K562 (cell line): ENCODE measurements at regions not wholly inside any gene's neighbourhood (a gene's known extent, or its start where the extent isn't known, plus 50 kb on each side); places are given as distances from the start of the nearest gene placed in this dataset.

ENCODE experiments used
- ATAC-seq: fragments of 200-7000 bp; cut with Tn5 transposase; 3 replicates; pipeline ENCODE4 v1.9.1; 2020; ENCODE audit warnings: moderate library complexity
- BruUV-seq: library from RNA; stranded (reverse); fragments of 400-500 nt; replicated peaks from 2 replicates; lab custom pipeline; 2021; lab: Mats Ljungman, UMichigan
- CTCF ChIA-PET: fragments of 300-600 bp; formaldehyde crosslinking; extraction: SDS; loops from one replicate; lab custom pipeline; 2021; ENCODE audit warnings: low intra/inter-chr PET ratio; lab: Yijun Ruan, JAX
- POLR2A ChIA-PET: fragments of 300-600, 350-650 bp; sonication (Branson Sonifier 250); formaldehyde crosslinking; extraction: SDS; loops from one replicate; lab custom pipeline; 2021; ENCODE audit warnings: antibody characterized with exemption, inconsistent platforms; lab: Yijun Ruan, JAX
- DNase-seq, 4 experiments: peaks; one replicate each; pipeline versions ENCODE4 v3.0.0 to v3.0.0-alpha.2; 2011 to 2018; ENCODE audit warnings: low spot score in 3 of 4, mixed read lengths in 3 of 4; ENCODE audit errors: extremely low read depth in 1 of 4
- FAIRE-seq: peaks from 2 replicates; lab custom pipeline; 2011; peaks lifted over from hg19 to GRCh38; lab: Jason Lieb, UNC
- H2AFZ ChIP-seq: 2 replicates; pipeline ENCODE4 v1.6.0; 2011; ENCODE audit warnings: low read depth, low read length, control low read depth, inconsistent platforms
- H3K27ac ChIP-seq: fragments of 200-600 bp; 3 replicates; pipeline ENCODE4 v1.8.0; 2011; ENCODE audit warnings: low read depth, mild to moderate bottlenecking, control low read depth, inconsistent platforms, low read length, moderate library complexity, mixed read lengths; ENCODE audit errors: extremely low read depth
- H3K27me3 ChIP-seq, 2 experiments: fragments of 300-600 bp in 1 of 2; 2 replicates in 1 of 2; 3 replicates in 1 of 2; pipeline versions ENCODE4 v1.6.0 to v1.8.0; 2011; ENCODE audit warnings: inconsistent platforms in 2 of 2, low read length in 2 of 2, mild to moderate bottlenecking in 1 of 2, mixed read lengths in 1 of 2, moderate library complexity in 1 of 2; ENCODE audit not compliant: control insufficient read depth in 2 of 2, insufficient read depth in 2 of 2
- H3K36me3 ChIP-seq: fragments of 300-600 bp; 3 replicates; pipeline ENCODE4 v1.8.0; 2011; ENCODE audit warnings: mild to moderate bottlenecking, low read length, inconsistent platforms; ENCODE audit not compliant: control insufficient read depth, insufficient read depth
- H3K4me1 ChIP-seq, 2 experiments: fragments of 200-600 bp in 1 of 2; replicated peaks in 1 of 2; 2 replicates in 1 of 2; 3 replicates in 1 of 2; pipeline versions ENCODE4 v1.5.1 to v1.8.0; 2011; ENCODE audit warnings: inconsistent platforms in 2 of 2, low read length in 2 of 2, mild to moderate bottlenecking in 1 of 2, mixed read lengths in 1 of 2, moderate library complexity in 1 of 2; ENCODE audit not compliant: control insufficient read depth in 2 of 2, insufficient read depth in 2 of 2
- H3K4me2 ChIP-seq: 2 replicates; pipeline ENCODE4 v1.6.1; 2011; ENCODE audit warnings: low read length, control low read depth, inconsistent platforms, mixed read lengths; ENCODE audit not compliant: insufficient read depth
- H3K4me3 ChIP-seq: fragments of 200-600 bp; sonication (generic), shearing (Covaris generic); 2 replicates; pipeline ENCODE4 v1.5.1; 2016; ENCODE audit warnings: control low read depth, inconsistent platforms
- H3K79me2 ChIP-seq: fragments of 200-600 bp; 3 replicates; pipeline ENCODE4 v1.8.0; 2011; ENCODE audit warnings: low read length, inconsistent platforms; ENCODE audit not compliant: control insufficient read depth, insufficient read depth
- H3K9ac ChIP-seq, 2 experiments: 2 replicates each; pipeline versions ENCODE4 v1.6.0 to v1.6.1; 2011; ENCODE audit warnings: low read depth in 2 of 2, low read length in 2 of 2, control low read depth in 1 of 2, inconsistent platforms in 1 of 2, mild to moderate bottlenecking in 1 of 2, mixed read lengths in 1 of 2; ENCODE audit not compliant: insufficient read depth in 1 of 2
- H3K9me1 ChIP-seq: one replicate; pipeline ENCODE4 v1.6.0; 2011; ENCODE audit warnings: inconsistent platforms, mild to moderate bottlenecking, low read length, moderate library complexity; ENCODE audit not compliant: control insufficient read depth, insufficient read depth
- H3K9me3 ChIP-seq: replicated peaks from 2 replicates; pipeline ENCODE4 v1.5.1; 2011; ENCODE audit warnings: low read depth, low read length, inconsistent platforms; ENCODE audit not compliant: control insufficient read depth, insufficient read depth
- H4K20me1 ChIP-seq: replicated peaks from 2 replicates; pipeline ENCODE4 v1.6.1; 2011; ENCODE audit warnings: low read length, inconsistent platforms, mixed read lengths; ENCODE audit not compliant: control insufficient read depth, insufficient read depth
- BACH1 ChIP-seq: fragments of 200-800 bp; sonication (Bioruptor generic); IDR thresholded peaks from 2 replicates; pipeline ENCODE4 v1.6.1; 2016; ENCODE audit warnings: missing genetic modification characterization, missing compliant biosample characterization
- BDP1 ChIP-seq: IDR thresholded peaks from 3 replicates; pipeline ENCODE4 v1.6.1; 2011; ENCODE audit not compliant: insufficient read length, insufficient read depth
- CREM ChIP-seq: IDR thresholded peaks from 2 replicates; pipeline ENCODE4 v1.6.1; 2014; ENCODE audit warnings: antibody characterized with exemption, low read depth
- DMBX1 ChIP-seq: fragments of 250-450 bp; sonication (Bioruptor Pico); IDR thresholded peaks from 2 replicates; pipeline ENCODE4 v1.8.0; 2022; ENCODE audit warnings: inconsistent platforms, mild to moderate bottlenecking, moderate library complexity, borderline replicate concordance
- FIP1L1 ChIP-seq: fragments of 200-400 bp; formaldehyde crosslinking; IDR thresholded peaks from 2 replicates; pipeline ENCODE4 v1.6.1; 2018; ENCODE audit warnings: mild to moderate bottlenecking, low read depth, low read length; ENCODE audit not compliant: poor library complexity, severe bottlenecking
- HNRNPLL ChIP-seq: fragments of 200-400 bp; formaldehyde crosslinking; IDR thresholded peaks from 2 replicates; pipeline ENCODE4 v1.6.1; 2017; ENCODE audit warnings: low read length, low read depth, mild to moderate bottlenecking; ENCODE audit not compliant: poor library complexity, severe bottlenecking
- MYNN ChIP-seq, 2 experiments: sonication (generic); formaldehyde crosslinking in 1 of 2; IDR thresholded peaks; 2 replicates each; pipeline versions ENCODE4 v1.5.0 to v1.6.1; 2016 to 2020; ENCODE audit warnings: antibody characterized with exemption in 1 of 2, missing genetic modification reagents in 1 of 2
- RBM39 ChIP-seq: fragments of 200-400 bp; formaldehyde crosslinking; optimal IDR thresholded peaks from 2 replicates; pipeline ENCODE3; 2018; ENCODE audit warnings: low read depth, low read length
- TAF1 ChIP-seq: IDR thresholded peaks from 2 replicates; pipeline ENCODE4 v1.6.1; 2011; ENCODE audit warnings: mild to moderate bottlenecking, low read length, moderate library complexity; ENCODE audit not compliant: insufficient read depth, control insufficient read depth, severe bottlenecking; ENCODE audit errors: extremely low read depth
- TGIF2 ChIP-seq: sonication (generic); formaldehyde crosslinking; IDR thresholded peaks from 2 replicates; pipeline ENCODE4 v1.8.1; 2022; ENCODE audit warnings: mild to moderate bottlenecking, missing genetic modification reagents, moderate library complexity
- TRIM28 ChIP-seq: fragments of 450-650 bp; IDR thresholded peaks from 2 replicates; pipeline ENCODE4 v1.6.1; 2017
- ZFP30 ChIP-seq: fragments of 250-450 bp; sonication (Bioruptor Pico); IDR thresholded peaks from 2 replicates; pipeline ENCODE4 v1.8.0; 2022; ENCODE audit warnings: moderate library complexity, mild to moderate bottlenecking, inconsistent platforms, borderline replicate concordance
- ZNF263 ChIP-seq: sonication (generic); formaldehyde crosslinking; IDR thresholded peaks from 2 replicates; pipeline ENCODE4 v1.8.0; 2022; ENCODE audit warnings: mild to moderate bottlenecking, missing genetic modification reagents, borderline replicate concordance
- ZNF551 ChIP-seq: fragments of 250-450 bp; sonication (Bioruptor Pico); IDR thresholded peaks from 2 replicates; pipeline ENCODE4 v1.5.0; 2021; ENCODE audit warnings: mild to moderate bottlenecking, moderate library complexity
- ZNF76 ChIP-seq: fragments of 250-450 bp; sonication (Bioruptor Pico); IDR thresholded peaks from 2 replicates; pipeline ENCODE4 v1.4.0; 2020; ENCODE audit warnings: mild to moderate bottlenecking, moderate library complexity, borderline replicate concordance
- WGBS: fragments of 100-300 bp; shearing (Covaris generic); methylation state at CpG from one replicate; pipeline ENCODE4 v1.1.6; 2016; ENCODE audit warnings: low coverage, mixed read lengths; ENCODE audit not compliant: insufficient coverage; ENCODE audit errors: missing lambda C conversion rate; 5-methylcytosine and 5-hydroxymethylcytosine counted together
- in situ Hi-C: fragments of 300-500 bp; cut with MboI; formaldehyde crosslinking; loops from 4 replicates; pipeline ENCODE4 v1.15.0; 2018; ENCODE audit warnings: inconsistent platforms, mixed read lengths
- intact Hi-C: fragments of 100-400 bp; cut with micrococcal nuclease; formaldehyde crosslinking; loops from 2 replicates; pipeline ENCODE4 v1.14.2; 2022
- TF ChIP-seq, protein P1 (sequence below): sonication (generic); formaldehyde crosslinking; IDR thresholded peaks from 2 replicates; pipeline ENCODE4 v1.8.1; 2023; ENCODE audit warnings: mild to moderate bottlenecking, missing genetic modification reagents
- TF ChIP-seq, protein P2 (sequence below): fragments of 200-400 bp; formaldehyde crosslinking; IDR thresholded peaks from 2 replicates; pipeline ENCODE4 v1.6.1; 2017; ENCODE audit warnings: mild to moderate bottlenecking, low read depth, low read length, moderate library complexity

DNA sequence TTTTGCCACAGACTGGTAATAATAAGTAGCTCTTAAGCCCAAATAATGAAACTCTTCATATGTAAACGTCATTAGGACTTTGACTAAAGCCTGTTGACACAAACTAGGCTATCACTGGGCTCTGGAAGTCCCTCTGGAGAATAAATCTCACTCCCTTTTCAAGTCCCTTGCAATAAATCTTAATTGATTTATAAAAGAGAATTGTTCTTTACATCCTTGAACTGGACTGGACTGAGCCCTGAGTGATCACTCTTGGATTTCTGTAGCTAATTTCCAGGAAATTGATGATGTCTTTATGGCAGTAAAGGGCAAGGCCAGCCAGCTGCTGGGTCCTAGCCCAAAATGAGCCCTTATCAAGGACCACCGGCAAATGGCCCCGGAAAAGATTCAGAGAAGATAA, 1162.7 kb downstream of the BCL11B start (continued):
- TF ChIP-seq TAF1 (no peak), CREM (no peak)
- TF ChIP-seq, all 486 proteins: peak for 0

DNA sequence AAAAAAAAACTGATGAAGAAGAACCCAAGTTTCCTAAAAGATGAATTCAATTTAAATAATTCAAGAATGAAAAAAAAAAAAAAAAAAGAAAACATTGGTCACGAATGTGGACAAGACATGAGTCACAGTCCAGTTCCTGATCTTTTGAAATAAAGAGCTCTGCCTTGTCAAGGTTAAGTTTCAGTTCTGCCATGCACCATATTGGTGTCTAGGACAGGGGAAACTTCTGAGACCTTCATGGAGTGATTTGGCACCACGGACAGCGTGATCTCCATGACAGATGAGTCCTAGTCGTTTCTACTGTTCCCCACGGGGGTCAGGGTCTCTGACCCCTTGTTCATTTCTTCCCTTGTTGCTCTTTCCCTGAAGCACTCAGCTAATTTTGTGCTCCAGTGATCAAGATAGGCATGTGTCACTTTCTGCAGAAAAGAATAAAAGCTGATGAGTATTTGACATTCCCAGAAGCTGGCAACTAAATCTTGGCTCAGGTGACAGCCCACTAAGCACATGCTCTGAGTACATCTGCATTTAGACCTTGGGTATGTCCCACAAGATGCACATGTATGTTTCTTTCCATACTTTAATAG, 1159.7 kb downstream of the BCL11B start:
- FAIRE-seq (no peak), DNase-seq (no peak), ATAC-seq (no peak)
- Histone ChIP-seq H3K79me2 (no peaks in the 10 kb centered on the region), H3K27ac (no peak overlapping the region), H3K9me1 (no peaks in the 10 kb centered on the region), H2AFZ (no peak overlapping the region), H3K4me2 (no peak overlapping the region), H3K4me3 (no peak overlapping the region), H3K9me3 (no peaks in the 10 kb centered on the region), H3K27me3 (no peaks in the 10 kb centered on the region), H3K36me3 (no peaks in the 10 kb centered on the region), H3K4me1 (no peaks in the 10 kb centered on the region), H4K20me1 (no peaks in the 10 kb centered on the region), H3K9ac (no peak overlapping the region)
- POLR2A ChIA-PET: interaction anchor here (0.7 kb wide), 1 partner anchor 39 kb away, joined by 3 read pairs; no protein-coding TSS in a partner anchor
- no TSS peak for BruUV-seq
- intact Hi-C loops: no loop called here
- in situ Hi-C loops: no loop called here
- WGBS: no CpG with 5 or more reads among the region's 5 CpGs
- CTCF ChIA-PET: no interaction called here
- TF ChIP-seq TRIM28 (no peak), ZNF263 (no peak), BACH1 (tag) (no peak), FIP1L1 (no peak), ZNF551 (CRISPR knock-in tag) (no peak), DMBX1 (CRISPR knock-in tag) (no peak), ZNF76 (CRISPR knock-in tag) (no peak), MYNN (IDR thresholded peaks at IDR 0.05) (no peak), MYNN (CRISPR knock-in tag; IDR thresholded peaks at IDR 0.05) (no peak), HNRNPLL (no peak), ZFP30 (no peak), TGIF2 (CRISPR knock-in tag) (no peak), BDP1 (no peak), RBM39 (no peak)
- TF ChIP-seq, protein P1, sequence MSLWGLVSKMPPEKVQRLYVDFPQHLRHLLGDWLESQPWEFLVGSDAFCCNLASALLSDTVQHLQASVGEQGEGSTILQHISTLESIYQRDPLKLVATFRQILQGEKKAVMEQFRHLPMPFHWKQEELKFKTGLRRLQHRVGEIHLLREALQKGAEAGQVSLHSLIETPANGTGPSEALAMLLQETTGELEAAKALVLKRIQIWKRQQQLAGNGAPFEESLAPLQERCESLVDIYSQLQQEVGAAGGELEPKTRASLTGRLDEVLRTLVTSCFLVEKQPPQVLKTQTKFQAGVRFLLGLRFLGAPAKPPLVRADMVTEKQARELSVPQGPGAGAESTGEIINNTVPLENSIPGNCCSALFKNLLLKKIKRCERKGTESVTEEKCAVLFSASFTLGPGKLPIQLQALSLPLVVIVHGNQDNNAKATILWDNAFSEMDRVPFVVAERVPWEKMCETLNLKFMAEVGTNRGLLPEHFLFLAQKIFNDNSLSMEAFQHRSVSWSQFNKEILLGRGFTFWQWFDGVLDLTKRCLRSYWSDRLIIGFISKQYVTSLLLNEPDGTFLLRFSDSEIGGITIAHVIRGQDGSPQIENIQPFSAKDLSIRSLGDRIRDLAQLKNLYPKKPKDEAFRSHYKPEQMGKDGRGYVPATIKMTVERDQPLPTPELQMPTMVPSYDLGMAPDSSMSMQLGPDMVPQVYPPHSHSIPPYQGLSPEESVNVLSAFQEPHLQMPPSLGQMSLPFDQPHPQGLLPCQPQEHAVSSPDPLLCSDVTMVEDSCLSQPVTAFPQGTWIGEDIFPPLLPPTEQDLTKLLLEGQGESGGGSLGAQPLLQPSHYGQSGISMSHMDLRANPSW (CRISPR knock-in tag): no peak
- TF ChIP-seq, protein P2, sequence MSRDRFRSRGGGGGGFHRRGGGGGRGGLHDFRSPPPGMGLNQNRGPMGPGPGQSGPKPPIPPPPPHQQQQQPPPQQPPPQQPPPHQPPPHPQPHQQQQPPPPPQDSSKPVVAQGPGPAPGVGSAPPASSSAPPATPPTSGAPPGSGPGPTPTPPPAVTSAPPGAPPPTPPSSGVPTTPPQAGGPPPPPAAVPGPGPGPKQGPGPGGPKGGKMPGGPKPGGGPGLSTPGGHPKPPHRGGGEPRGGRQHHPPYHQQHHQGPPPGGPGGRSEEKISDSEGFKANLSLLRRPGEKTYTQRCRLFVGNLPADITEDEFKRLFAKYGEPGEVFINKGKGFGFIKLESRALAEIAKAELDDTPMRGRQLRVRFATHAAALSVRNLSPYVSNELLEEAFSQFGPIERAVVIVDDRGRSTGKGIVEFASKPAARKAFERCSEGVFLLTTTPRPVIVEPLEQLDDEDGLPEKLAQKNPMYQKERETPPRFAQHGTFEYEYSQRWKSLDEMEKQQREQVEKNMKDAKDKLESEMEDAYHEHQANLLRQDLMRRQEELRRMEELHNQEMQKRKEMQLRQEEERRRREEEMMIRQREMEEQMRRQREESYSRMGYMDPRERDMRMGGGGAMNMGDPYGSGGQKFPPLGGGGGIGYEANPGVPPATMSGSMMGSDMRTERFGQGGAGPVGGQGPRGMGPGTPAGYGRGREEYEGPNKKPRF: no peak
